GM13977 (cell line): ENCODE measurements at regions not wholly inside any gene's neighbourhood (a gene's known extent, or its start where the extent isn't known, plus 50 kb on each side); places are given as distances from the start of the nearest gene placed in this dataset.
"Not testable (repeated sequence)": the region's sequence is repeated elsewhere in the genome, so short reads cannot be mapped to it uniquely, and the experiment has no call there.

ENCODE experiments used
- DNase-seq: peaks from one replicate; pipeline ENCODE4 v3.0.0; 2012; ENCODE audit warnings: low spot score
- CTCF ChIP-seq: IDR thresholded peaks from 2 replicates; pipeline ENCODE4 v1.5.1; 2012; ENCODE audit warnings: mild to moderate bottlenecking, control low read depth; ENCODE audit not compliant: insufficient read depth; ENCODE audit errors: extremely low read depth, missing control alignments
- in situ Hi-C: fragments of 300-500 bp; cut with MboI; formaldehyde crosslinking; loops from one replicate; pipeline ENCODE4 v1.12.0; 2022; ENCODE audit warnings: low sequenced_read_pairs, low pct_unique_long_range_greater_than_20kb, mixed read lengths, inconsistent platforms; ENCODE audit not compliant: unreplicated experiment

GRCh38 chr3:81998139-81998755 lies 236.8 kb upstream of the GBE1 start:
- TF ChIP-seq CTCF: no peak
- DNase-seq: no peak
- in situ Hi-C loops: no loop called here

- TF ChIP-seq CTCF: no peak
- in situ Hi-C loops: no loop called here
These were observed 235.9 kb upstream of the GBE1 start for GRCh38 chr3:81997390-81997789.

GRCh38 chr3:81995329-81995728 lies 233.9 kb upstream of the GBE1 start:
- TF ChIP-seq CTCF: no peak
- no peak for DNase-seq
- in situ Hi-C loops: no loop called here

More at GRCh38 chr3:81997390-81997789, 235.9 kb upstream of the GBE1 start:
- no peak for DNase-seq

GRCh38 chr3:81989758-81990157 lies 228.3 kb upstream of the GBE1 start:
- in situ Hi-C loops: no loop called here
- no peak for TF ChIP-seq CTCF
- no peak for DNase-seq

- DNase-seq: no peak
- in situ Hi-C loops: no loop called here
- no peak for TF ChIP-seq CTCF
These were observed 227.8 kb upstream of the GBE1 start for GRCh38 chr3:81989274-81989673.

GRCh38 chr3:81987412-81987811 lies 226.0 kb upstream of the GBE1 start:
- in situ Hi-C loops, DNase-seq: not testable (repeated sequence)

GRCh38 chr3:81985996-81986723 lies 224.7 kb upstream of the GBE1 start:
- no peak for TF ChIP-seq CTCF
- in situ Hi-C loops: no loop called here
- DNase-seq: no peak
